GM23338 (cell line): ENCODE measurements at regions not wholly inside any gene's neighbourhood (a gene's known extent, or its start where the extent isn't known, plus 50 kb on each side); places are given as distances from the start of the nearest gene placed in this dataset.

ENCODE experiments used
- CTCF ChIP-seq, 2 experiments: fragments of 200-600 bp in 1 of 2; sonication (generic) in 1 of 2; conservative IDR thresholded peaks; 2 replicates each; pipeline versions ENCODE4 v1.5.1 to v1.6.1; 2016 to 2017; ENCODE audit warnings: antibody characterized with exemption in 2 of 2, low read depth in 2 of 2, mild to moderate bottlenecking in 2 of 2, moderate library complexity in 1 of 2
- ETS1 ChIP-seq: IDR thresholded peaks from 2 replicates; pipeline ENCODE4 v1.6.1; 2016; ENCODE audit warnings: antibody characterized with exemption
- EZH2 ChIP-seq: fragments of 200-600 bp; sonication (generic); IDR thresholded peaks from one replicate; pipeline ENCODE4 v1.8.0; 2017; ENCODE audit warnings: antibody characterized with exemption, mild to moderate bottlenecking, low read depth; ENCODE audit not compliant: unreplicated experiment
- EZH2phosphoT487 ChIP-seq: fragments of 200-600 bp; sonication (generic); IDR thresholded peaks from one replicate; pipeline ENCODE4 v1.8.1; 2018; ENCODE audit warnings: antibody characterized with exemption; ENCODE audit not compliant: unreplicated experiment
- NANOG ChIP-seq: IDR thresholded peaks from 2 replicates; pipeline ENCODE4 v1.6.1; 2016; ENCODE audit warnings: antibody characterized with exemption, borderline replicate concordance
- TF ChIP-seq, protein P1 (sequence below): IDR thresholded peaks from one replicate; pipeline ENCODE4 v1.6.1; 2018; ENCODE audit warnings: antibody characterized with exemption; ENCODE audit not compliant: unreplicated experiment

DNA sequence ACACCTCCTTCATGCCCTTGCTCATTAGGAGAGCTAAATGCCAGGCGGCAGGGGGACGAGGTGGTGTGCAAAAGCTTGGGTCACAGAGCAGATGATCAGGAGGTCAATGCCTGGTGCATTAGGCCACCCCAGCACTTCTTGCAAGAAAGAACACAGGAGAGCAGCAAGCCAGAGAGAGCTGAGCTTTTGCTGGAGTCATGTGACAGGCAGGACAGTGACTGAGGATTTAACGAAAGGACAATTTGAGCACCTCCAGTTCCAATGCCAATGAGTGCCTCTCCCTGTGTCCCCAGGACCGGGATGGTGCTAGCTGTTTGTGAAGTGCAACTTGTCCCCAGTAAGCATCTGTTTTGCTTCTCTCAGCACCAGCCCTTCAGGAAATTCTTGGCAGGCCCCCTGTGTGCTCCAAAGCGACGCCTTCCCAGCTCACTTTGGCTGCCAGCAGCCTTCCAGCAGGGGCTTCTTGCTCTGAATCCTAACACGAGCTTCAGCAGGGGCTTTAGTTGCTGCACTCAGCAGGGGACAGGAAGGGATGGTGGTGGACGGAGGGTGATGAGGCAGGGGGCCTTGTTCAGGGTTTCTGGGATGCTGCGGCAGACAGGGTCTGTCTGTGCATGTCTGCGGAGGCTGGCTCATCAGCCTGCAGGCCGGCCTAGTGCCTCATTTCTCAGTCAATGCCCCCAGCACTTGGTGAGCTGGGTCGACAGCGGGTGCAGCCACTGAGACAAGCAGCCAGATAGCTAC lies 368.1 kb downstream of the RPS24 start:
- no peak for TF ChIP-seq CTCF (conservative IDR thresholded peaks at IDR 0.05; ENCODE audit: low read depth in 2 of 2)
- TF ChIP-seq NANOG, result no peak
- TF ChIP-seq, protein P1, sequence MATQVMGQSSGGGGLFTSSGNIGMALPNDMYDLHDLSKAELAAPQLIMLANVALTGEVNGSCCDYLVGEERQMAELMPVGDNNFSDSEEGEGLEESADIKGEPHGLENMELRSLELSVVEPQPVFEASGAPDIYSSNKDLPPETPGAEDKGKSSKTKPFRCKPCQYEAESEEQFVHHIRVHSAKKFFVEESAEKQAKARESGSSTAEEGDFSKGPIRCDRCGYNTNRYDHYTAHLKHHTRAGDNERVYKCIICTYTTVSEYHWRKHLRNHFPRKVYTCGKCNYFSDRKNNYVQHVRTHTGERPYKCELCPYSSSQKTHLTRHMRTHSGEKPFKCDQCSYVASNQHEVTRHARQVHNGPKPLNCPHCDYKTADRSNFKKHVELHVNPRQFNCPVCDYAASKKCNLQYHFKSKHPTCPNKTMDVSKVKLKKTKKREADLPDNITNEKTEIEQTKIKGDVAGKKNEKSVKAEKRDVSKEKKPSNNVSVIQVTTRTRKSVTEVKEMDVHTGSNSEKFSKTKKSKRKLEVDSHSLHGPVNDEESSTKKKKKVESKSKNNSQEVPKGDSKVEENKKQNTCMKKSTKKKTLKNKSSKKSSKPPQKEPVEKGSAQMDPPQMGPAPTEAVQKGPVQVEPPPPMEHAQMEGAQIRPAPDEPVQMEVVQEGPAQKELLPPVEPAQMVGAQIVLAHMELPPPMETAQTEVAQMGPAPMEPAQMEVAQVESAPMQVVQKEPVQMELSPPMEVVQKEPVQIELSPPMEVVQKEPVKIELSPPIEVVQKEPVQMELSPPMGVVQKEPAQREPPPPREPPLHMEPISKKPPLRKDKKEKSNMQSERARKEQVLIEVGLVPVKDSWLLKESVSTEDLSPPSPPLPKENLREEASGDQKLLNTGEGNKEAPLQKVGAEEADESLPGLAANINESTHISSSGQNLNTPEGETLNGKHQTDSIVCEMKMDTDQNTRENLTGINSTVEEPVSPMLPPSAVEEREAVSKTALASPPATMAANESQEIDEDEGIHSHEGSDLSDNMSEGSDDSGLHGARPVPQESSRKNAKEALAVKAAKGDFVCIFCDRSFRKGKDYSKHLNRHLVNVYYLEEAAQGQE, result no peak
- TF ChIP-seq ETS1, result no peak
- no peak for TF ChIP-seq EZH2
- TF ChIP-seq EZH2phosphoT487, result no peak
